GM23248 (cell line): ENCODE measurements at regions not wholly inside any gene's neighbourhood (a gene's known extent, or its start where the extent isn't known, plus 50 kb on each side); places are given as distances from the start of the nearest gene placed in this dataset.

Source experiments
- DNase-seq: peaks from one replicate; pipeline ENCODE4 v3.0.0-alpha.2; 2015
- H2AFZ ChIP-seq: fragments of 200-600 bp; sonication (generic); 2 replicates; pipeline ENCODE4 v1.6.1; 2016; ENCODE audit warnings: antibody characterized with exemption
- H3F3A ChIP-seq: fragments of 200-600 bp; sonication (generic); 2 replicates; pipeline ENCODE4 v1.6.1; 2016; ENCODE audit warnings: mild to moderate bottlenecking, antibody characterized with exemption, mixed run types; ENCODE audit not compliant: insufficient read depth
- H3K27ac ChIP-seq: fragments of 200-600 bp; sonication (generic); 2 replicates; pipeline ENCODE4 v1.5.1; 2016; ENCODE audit warnings: mild to moderate bottlenecking
- H3K27me3 ChIP-seq: fragments of 200-600 bp; sonication (generic); replicated peaks from 2 replicates; pipeline ENCODE4 v1.6.1; 2016; ENCODE audit warnings: mild to moderate bottlenecking; ENCODE audit not compliant: insufficient read depth
- H3K36me3 ChIP-seq: fragments of 200-600 bp; sonication (generic); 2 replicates; pipeline ENCODE4 v1.6.1; 2016; ENCODE audit warnings: low read depth, mild to moderate bottlenecking
- H3K4me1 ChIP-seq: fragments of 200-600 bp; sonication (generic); 2 replicates; pipeline ENCODE4 v1.6.1; 2016; ENCODE audit warnings: mild to moderate bottlenecking; ENCODE audit not compliant: insufficient read depth
- H3K4me2 ChIP-seq: fragments of 200-600 bp; sonication (generic); one replicate; pipeline ENCODE4 v1.6.1; 2016; ENCODE audit warnings: mild to moderate bottlenecking; ENCODE audit not compliant: unreplicated experiment
- H3K4me3 ChIP-seq: fragments of 200-600 bp; sonication (generic); 2 replicates; pipeline ENCODE4 v1.5.1; 2016; ENCODE audit warnings: mild to moderate bottlenecking
- H3K79me2 ChIP-seq: fragments of 200-600 bp; sonication (generic); 2 replicates; pipeline ENCODE4 v1.6.1; 2016; ENCODE audit warnings: mild to moderate bottlenecking; ENCODE audit not compliant: insufficient read depth
- H3K9ac ChIP-seq: fragments of 200-600 bp; sonication (generic); 2 replicates; pipeline ENCODE4 v1.6.1; 2016; ENCODE audit warnings: mild to moderate bottlenecking
- H3K9me2 ChIP-seq: fragments of 200-600 bp; sonication (generic); 2 replicates; pipeline ENCODE4 v1.6.1; 2016; ENCODE audit warnings: mixed run types, mild to moderate bottlenecking, moderate library complexity; ENCODE audit not compliant: insufficient read depth
- H3K9me3 ChIP-seq: fragments of 200-600 bp; sonication (generic); one replicate; pipeline ENCODE4 v1.6.1; 2017; ENCODE audit warnings: low read depth
- H4K20me1 ChIP-seq: fragments of 200-600 bp; sonication (generic); 2 replicates; pipeline ENCODE4 v1.6.0; 2016; ENCODE audit not compliant: insufficient read depth
- EZH2 ChIP-seq: fragments of 200-600 bp; sonication (generic); IDR thresholded peaks from 2 replicates; pipeline ENCODE4 v1.6.1; 2018; ENCODE audit warnings: antibody characterized with exemption, mild to moderate bottlenecking; ENCODE audit not compliant: insufficient read depth, poor library complexity, severe bottlenecking
- EZH2phosphoT487 ChIP-seq: fragments of 200-600 bp; sonication (generic); IDR thresholded peaks from 2 replicates; pipeline ENCODE4 v1.6.1; 2018; ENCODE audit warnings: antibody characterized with exemption, moderate library complexity, mild to moderate bottlenecking, low read depth; ENCODE audit not compliant: insufficient read depth
- WGBS, 2 experiments: methylation state at CpG; one replicate each; pipeline ENCODE4 v1.1.6; 2015 to 2017; ENCODE audit warnings: low lambda C conversion rate in 2 of 2, low coverage in 1 of 2; ENCODE audit errors: missing lambda C conversion rate in 2 of 2; 5-methylcytosine and 5-hydroxymethylcytosine counted together
- in situ Hi-C: fragments of 300-500 bp; cut with MboI; formaldehyde crosslinking; loops from 2 replicates; pipeline ENCODE4 v1.15.0; 2020

DNA sequence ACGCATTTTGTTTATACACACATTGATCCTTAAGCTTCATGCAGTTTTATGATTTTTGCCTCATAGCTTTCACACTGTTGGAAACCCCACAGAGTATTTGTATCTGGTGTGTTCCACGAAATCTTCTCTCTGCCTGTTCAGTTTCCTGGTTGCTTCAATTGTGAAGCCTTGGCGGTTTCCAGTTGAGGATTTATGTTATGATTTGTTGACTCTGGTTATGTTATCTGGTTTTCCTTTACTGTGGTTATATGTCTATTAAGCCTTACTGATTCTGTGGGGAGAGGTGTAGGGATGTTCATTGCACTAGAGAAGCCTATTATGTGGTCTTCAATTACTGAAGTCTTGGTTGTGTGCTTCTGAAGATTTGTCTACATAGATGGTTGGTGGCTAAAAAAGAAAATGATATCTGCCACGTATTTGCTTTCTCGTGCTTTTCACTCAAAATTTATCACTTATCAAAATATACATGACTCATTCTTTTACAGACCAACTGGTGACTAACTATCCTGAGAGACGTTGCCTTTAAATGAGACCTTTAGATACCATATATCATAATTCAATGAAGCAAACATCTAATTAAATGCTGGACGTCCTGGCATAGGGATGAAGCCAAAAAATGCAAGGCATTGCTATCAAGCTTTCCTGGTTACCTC lies 488.0 kb upstream of the B3GALT2 start:
- no peaks in the 10 kb centered on the region for H4K20me1 ChIP-seq
- no peaks in the 10 kb centered on the region for H3K4me1 ChIP-seq
- 33 to 35% methylated on average over 7 of the region's 7 CpGs for WGBS, 2 experiments
- H3K36me3 ChIP-seq: no peaks in the 10 kb centered on the region
- no peaks in the 10 kb centered on the region for H3F3A ChIP-seq
- no peak overlapping the region for H2AFZ ChIP-seq
- H3K27me3 ChIP-seq: no peaks in the 10 kb centered on the region
- no peak overlapping the region for H3K9ac ChIP-seq
- in situ Hi-C loops: no loop called here
- H3K79me2 ChIP-seq: no peaks in the 10 kb centered on the region
- no peak overlapping the region for H3K4me3 ChIP-seq
- H3K4me2 ChIP-seq: no peak overlapping the region
- H3K9me3 ChIP-seq: no peaks in the 10 kb centered on the region
- H3K9me2 ChIP-seq: no peaks in the 10 kb centered on the region
- no peak overlapping the region for H3K27ac ChIP-seq
- TF ChIP-seq EZH2 (no peak), EZH2phosphoT487 (no peak)
- DNase-seq: no peak

DNA sequence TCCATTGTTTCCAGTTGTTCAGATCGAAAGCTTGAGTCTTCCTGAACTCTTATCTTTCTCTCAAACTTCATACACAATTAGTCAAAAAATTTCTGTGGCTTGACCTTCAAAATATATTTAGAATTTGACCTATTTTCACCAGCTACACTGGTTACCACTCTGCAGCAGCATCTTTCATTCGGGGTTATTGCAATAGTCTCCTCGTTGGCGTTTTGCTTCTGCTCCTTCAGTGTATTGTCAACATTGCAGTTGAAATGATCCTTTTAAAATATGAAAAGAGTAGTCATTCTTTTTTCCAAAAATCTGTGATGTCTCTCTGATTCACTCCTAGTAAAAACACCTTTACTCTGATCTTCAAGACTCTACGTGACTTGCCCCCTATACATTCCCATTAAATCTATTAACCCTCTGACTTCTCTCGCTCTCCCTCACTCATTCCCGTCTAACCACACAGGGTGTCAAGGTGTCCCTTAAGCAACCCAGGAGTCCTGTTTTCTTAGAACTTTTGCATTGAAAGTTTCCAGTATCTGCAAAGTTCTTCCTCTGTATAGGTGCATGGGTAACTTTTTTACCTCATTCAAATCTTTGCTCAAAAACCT lies 480.2 kb upstream of the B3GALT2 start:
- H3K9me2 ChIP-seq: no peaks in the 10 kb centered on the region
- H3K27me3 ChIP-seq: no peaks in the 10 kb centered on the region
- H4K20me1 ChIP-seq: no peaks in the 10 kb centered on the region
- no peak overlapping the region for H3K27ac ChIP-seq
- H3K4me2 ChIP-seq: no peak overlapping the region
- no peaks in the 10 kb centered on the region for H3F3A ChIP-seq
- H3K4me3 ChIP-seq: no peak overlapping the region
- in situ Hi-C loops: no loop called here
- no peak overlapping the region for H2AFZ ChIP-seq
- H3K79me2 ChIP-seq: no peaks in the 10 kb centered on the region
- H3K9me3 ChIP-seq: no peaks in the 10 kb centered on the region
- DNase-seq: no peak
- no peak overlapping the region for H3K9ac ChIP-seq
- H3K36me3 ChIP-seq: no peaks in the 10 kb centered on the region
- no peaks in the 10 kb centered on the region for H3K4me1 ChIP-seq
- WGBS, 2 experiments: 58 to 59% methylated on average over 7 of the region's 7 CpGs
- TF ChIP-seq EZH2phosphoT487 (no peak), EZH2 (no peak)

DNA sequence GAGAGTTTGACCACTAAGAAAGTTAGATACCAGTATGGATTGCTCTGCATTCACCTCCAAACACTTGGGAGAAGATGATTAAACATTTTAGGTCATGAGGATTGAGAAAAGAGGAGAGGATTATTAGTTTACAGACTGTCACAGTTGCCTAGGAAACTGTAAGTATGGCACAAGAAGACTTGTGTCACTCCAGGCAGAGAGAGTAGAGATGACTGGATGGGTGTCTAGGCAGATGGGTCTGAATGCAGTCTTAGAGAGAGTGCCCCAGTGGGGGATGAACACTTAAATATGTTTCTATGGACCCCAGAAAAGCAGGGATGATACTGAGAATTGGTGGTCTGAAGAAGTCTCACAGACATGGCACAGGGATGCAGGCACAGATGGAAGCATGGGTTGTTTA lies 477.6 kb upstream of the B3GALT2 start:
- H3K4me1 ChIP-seq: no peaks in the 10 kb centered on the region
- no peak for DNase-seq
- H3K9ac ChIP-seq: no peak overlapping the region
- no peaks in the 10 kb centered on the region for H3K27me3 ChIP-seq
- in situ Hi-C loops: no loop called here
- no peaks in the 10 kb centered on the region for H3K9me3 ChIP-seq
- H3K9me2 ChIP-seq: no peaks in the 10 kb centered on the region
- no peak overlapping the region for H2AFZ ChIP-seq
- H3K79me2 ChIP-seq: no peaks in the 10 kb centered on the region
- no peaks in the 10 kb centered on the region for H4K20me1 ChIP-seq
- TF ChIP-seq EZH2phosphoT487 (no peak), EZH2 (no peak)
- H3F3A ChIP-seq: no peaks in the 10 kb centered on the region
- H3K4me3 ChIP-seq: no peak overlapping the region
- no peaks in the 10 kb centered on the region for H3K36me3 ChIP-seq
- no peak overlapping the region for H3K27ac ChIP-seq
- no peak overlapping the region for H3K4me2 ChIP-seq

DNA sequence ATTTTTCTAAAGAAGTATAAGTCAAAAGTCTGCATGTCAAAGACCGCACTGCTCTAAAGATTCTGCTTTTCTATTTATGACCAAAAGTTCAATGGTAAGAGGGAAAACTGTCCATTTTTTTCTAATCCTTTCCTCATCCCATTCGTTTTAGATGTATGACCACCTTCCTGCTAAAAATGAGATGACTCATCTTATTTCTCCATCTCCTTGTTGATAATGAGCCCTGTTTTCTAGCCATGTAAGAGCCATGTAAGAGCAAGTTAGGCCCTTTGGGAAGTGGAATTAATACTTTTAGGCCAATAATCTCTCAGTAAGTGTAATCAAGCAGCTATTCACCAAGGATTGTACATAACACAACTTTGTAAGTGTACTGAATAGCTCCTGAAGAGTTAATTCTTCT lies 475.6 kb upstream of the B3GALT2 start:
- Histone ChIP-seq H3K4me1 (no peaks in the 10 kb centered on the region), H2AFZ (no peak overlapping the region), H3K9ac (no peak overlapping the region), H3K9me2 (no peaks in the 10 kb centered on the region), H3F3A (no peaks in the 10 kb centered on the region), H3K4me2 (no peak overlapping the region), H3K27ac (no peak overlapping the region), H3K36me3 (no peaks in the 10 kb centered on the region), H3K27me3 (no peaks in the 10 kb centered on the region), H3K9me3 (no peaks in the 10 kb centered on the region), H3K79me2 (no peaks in the 10 kb centered on the region), H3K4me3 (no peak overlapping the region), H4K20me1 (no peaks in the 10 kb centered on the region)
- 48 to 54% methylated on average over 2 of the region's 2 CpGs for WGBS, 2 experiments
- in situ Hi-C loops: no loop called here
- DNase-seq: no peak
- TF ChIP-seq EZH2: no peak
- TF ChIP-seq EZH2phosphoT487: no peak

DNA sequence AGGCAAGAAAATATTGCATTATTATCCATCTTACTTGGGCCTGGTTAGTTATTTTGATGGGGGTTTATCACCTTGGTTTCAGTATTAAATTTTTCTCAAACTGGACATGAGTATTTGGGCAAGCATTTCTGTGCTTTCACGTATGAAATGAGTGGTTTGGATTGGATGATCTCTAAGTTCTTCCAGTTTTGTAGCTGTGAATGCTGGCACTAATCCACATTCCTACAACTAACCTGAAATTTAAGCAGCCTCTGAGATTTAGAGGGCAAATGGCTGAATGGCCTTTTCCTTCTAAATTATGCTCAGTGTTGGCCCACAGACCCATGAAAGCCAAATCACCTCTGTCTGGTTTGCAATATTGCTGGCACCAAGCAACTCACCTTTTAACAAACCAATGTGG lies 475.0 kb upstream of the B3GALT2 start:
- H3K9me2 ChIP-seq: no peaks in the 10 kb centered on the region
- no peaks in the 10 kb centered on the region for H3F3A ChIP-seq
- no peaks in the 10 kb centered on the region for H4K20me1 ChIP-seq
- H3K79me2 ChIP-seq: no peaks in the 10 kb centered on the region
- no peak for DNase-seq
- no peaks in the 10 kb centered on the region for H3K27me3 ChIP-seq
- H3K36me3 ChIP-seq: no peaks in the 10 kb centered on the region
- H3K4me1 ChIP-seq: no peaks in the 10 kb centered on the region
- H3K4me3 ChIP-seq: no peak overlapping the region
- no peak overlapping the region for H3K9ac ChIP-seq
- WGBS, 2 experiments: 8 to 18% methylated on average over 1 of the region's 1 CpG
- H3K9me3 ChIP-seq: no peaks in the 10 kb centered on the region
- no peak overlapping the region for H2AFZ ChIP-seq
- H3K4me2 ChIP-seq: no peak overlapping the region
- H3K27ac ChIP-seq: no peak overlapping the region
- no peak for TF ChIP-seq EZH2phosphoT487
- in situ Hi-C loops: no loop called here
